WTC11 (cell line): ENCODE measurements at regions not wholly inside any gene's neighbourhood (a gene's known extent, or its start where the extent isn't known, plus 50 kb on each side); places are given as distances from the start of the nearest gene placed in this dataset.

Experiments used
- ATAC-seq: fragments of 200-7000 bp; cut with Tn5 transposase; 2 replicates; pipeline ENCODE4 v1.10.0; 2021; ENCODE audit warnings: mild to moderate bottlenecking, moderate library complexity
- CTCF ChIA-PET: fragments of 300-600 bp; sonication (Branson Sonifier 250); formaldehyde crosslinking; loops from one replicate; lab custom pipeline; 2021; ENCODE audit warnings: antibody characterized with exemption; lab: Charles Lee
- POLR2A ChIA-PET: fragments of 350-600 bp; sonication (Branson Sonifier 250); formaldehyde crosslinking; loops from one replicate; lab custom pipeline; 2021; ENCODE audit warnings: antibody characterized with exemption; lab: Charles Lee
- DNase-seq: peaks from one replicate; pipeline ENCODE4 v3.0.0; 2021; ENCODE audit warnings: low spot score
- H3K27ac Mint-ChIP-seq: 2 replicates; pipeline ENCODE4 v1.8.0; 2021; ENCODE audit warnings: mixed read lengths
- H3K27me3 Mint-ChIP-seq: 2 replicates; pipeline ENCODE4 v1.8.0; 2021; ENCODE audit warnings: low read depth, mild to moderate bottlenecking, moderate library complexity, mixed read lengths
- H3K36me3 Mint-ChIP-seq: 2 replicates; pipeline ENCODE4 v1.8.0; 2021; ENCODE audit warnings: mixed read lengths
- H3K4me1 Mint-ChIP-seq: 2 replicates; pipeline ENCODE4 v1.8.0; 2022; ENCODE audit warnings: mixed read lengths
- H3K4me3 Mint-ChIP-seq: 2 replicates; pipeline ENCODE4 v1.8.0; 2021; ENCODE audit warnings: mild to moderate bottlenecking, moderate library complexity, mixed read lengths
- H3K9me3 Mint-ChIP-seq: 2 replicates; pipeline ENCODE4 v1.8.0; 2021; ENCODE audit warnings: mixed read lengths
- CREM ChIP-seq: sonication (generic); formaldehyde crosslinking; IDR thresholded peaks from 2 replicates; pipeline ENCODE4 v1.8.1; 2022; ENCODE audit warnings: mild to moderate bottlenecking, missing genetic modification reagents, moderate library complexity
- HMGA2 ChIP-seq: fragments of 250-450 bp; sonication (Bioruptor Pico); IDR thresholded peaks from 2 replicates; pipeline ENCODE4 v1.4.0; 2021; ENCODE audit warnings: mild to moderate bottlenecking, moderate library complexity
- JAZF1 ChIP-seq: fragments of 250-450 bp; sonication (Bioruptor Pico); IDR thresholded peaks from 2 replicates; pipeline ENCODE4 v1.9.0; 2021; ENCODE audit warnings: moderate library complexity, mild to moderate bottlenecking, inconsistent platforms
- NR3C1 ChIP-seq: sonication (generic); formaldehyde crosslinking; conservative IDR thresholded peaks from 2 replicates; pipeline ENCODE4 v1.8.1; 2023; ENCODE audit warnings: low read depth, mild to moderate bottlenecking, missing genetic modification reagents
- PRRX2 ChIP-seq: fragments of 250-450 bp; sonication (Bioruptor Pico); IDR thresholded peaks from 2 replicates; pipeline ENCODE4 v1.8.0; 2021; ENCODE audit warnings: mild to moderate bottlenecking
- SMAD4 ChIP-seq: sonication (generic); formaldehyde crosslinking; IDR thresholded peaks from 2 replicates; pipeline ENCODE4 v1.8.0; 2022; ENCODE audit warnings: mild to moderate bottlenecking, missing genetic modification reagents
- SOX15 ChIP-seq: fragments of 250-450 bp; sonication (Bioruptor Pico); IDR thresholded peaks from 2 replicates; pipeline ENCODE4 v1.9.0; 2021; ENCODE audit warnings: mild to moderate bottlenecking
- TP53 ChIP-seq: sonication (generic); formaldehyde crosslinking; IDR thresholded peaks from 2 replicates; pipeline ENCODE4 v1.8.1; 2023; ENCODE audit warnings: mild to moderate bottlenecking, missing genetic modification reagents
- TF ChIP-seq, protein P1 (sequence below): fragments of 250-450 bp; sonication (Bioruptor Pico); IDR thresholded peaks from 2 replicates; pipeline ENCODE4 v1.9.0; 2021; ENCODE audit warnings: mild to moderate bottlenecking, borderline replicate concordance
- TF ChIP-seq, protein P2 (sequence below): sonication (generic); formaldehyde crosslinking; IDR thresholded peaks from 2 replicates; pipeline ENCODE4 v1.8.0; 2022; ENCODE audit warnings: mild to moderate bottlenecking, missing genetic modification reagents
- TF ChIP-seq, protein P3 (sequence below): sonication (generic); formaldehyde crosslinking; IDR thresholded peaks from 2 replicates; pipeline ENCODE4 v1.8.1; 2023; ENCODE audit warnings: mild to moderate bottlenecking, moderate library complexity, missing genetic modification reagents
- TF ChIP-seq, protein P4 (sequence below): sonication (generic); formaldehyde crosslinking; IDR thresholded peaks from 2 replicates; pipeline ENCODE4 v1.8.1; 2022; ENCODE audit warnings: missing genetic modification reagents, borderline replicate concordance
- TF ChIP-seq, protein P5 (sequence below): fragments of 250-450 bp; sonication (Bioruptor Pico); IDR thresholded peaks from 2 replicates; pipeline ENCODE4 v1.9.0; 2021; ENCODE audit warnings: mild to moderate bottlenecking
- TF ChIP-seq, protein P6 (sequence below): sonication (generic); formaldehyde crosslinking; IDR thresholded peaks from 2 replicates; pipeline ENCODE4 v1.8.1; 2023; ENCODE audit warnings: mild to moderate bottlenecking, missing genetic modification reagents, moderate library complexity

DNA sequence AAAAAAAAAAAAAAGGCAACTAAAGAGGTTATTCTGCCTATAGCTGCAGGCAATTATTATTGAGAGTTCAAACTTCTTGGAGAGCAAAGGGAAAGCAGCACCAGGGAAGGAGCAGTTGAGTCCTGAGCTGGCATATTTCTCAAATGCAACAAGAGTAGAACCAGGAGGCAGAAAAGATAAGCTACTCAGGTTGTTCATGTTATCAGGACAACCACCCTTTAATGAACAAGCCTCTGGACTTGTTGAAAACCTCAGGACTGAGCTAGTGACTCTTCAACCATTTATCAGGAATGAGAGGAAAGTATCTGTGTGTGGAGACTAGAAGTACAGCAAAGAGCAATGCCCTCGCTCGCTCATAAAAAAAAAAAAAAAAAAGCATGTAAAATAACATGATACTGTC lies 183.0 kb downstream of the KCTD12 start (continued):
- TF ChIP-seq, protein P1, sequence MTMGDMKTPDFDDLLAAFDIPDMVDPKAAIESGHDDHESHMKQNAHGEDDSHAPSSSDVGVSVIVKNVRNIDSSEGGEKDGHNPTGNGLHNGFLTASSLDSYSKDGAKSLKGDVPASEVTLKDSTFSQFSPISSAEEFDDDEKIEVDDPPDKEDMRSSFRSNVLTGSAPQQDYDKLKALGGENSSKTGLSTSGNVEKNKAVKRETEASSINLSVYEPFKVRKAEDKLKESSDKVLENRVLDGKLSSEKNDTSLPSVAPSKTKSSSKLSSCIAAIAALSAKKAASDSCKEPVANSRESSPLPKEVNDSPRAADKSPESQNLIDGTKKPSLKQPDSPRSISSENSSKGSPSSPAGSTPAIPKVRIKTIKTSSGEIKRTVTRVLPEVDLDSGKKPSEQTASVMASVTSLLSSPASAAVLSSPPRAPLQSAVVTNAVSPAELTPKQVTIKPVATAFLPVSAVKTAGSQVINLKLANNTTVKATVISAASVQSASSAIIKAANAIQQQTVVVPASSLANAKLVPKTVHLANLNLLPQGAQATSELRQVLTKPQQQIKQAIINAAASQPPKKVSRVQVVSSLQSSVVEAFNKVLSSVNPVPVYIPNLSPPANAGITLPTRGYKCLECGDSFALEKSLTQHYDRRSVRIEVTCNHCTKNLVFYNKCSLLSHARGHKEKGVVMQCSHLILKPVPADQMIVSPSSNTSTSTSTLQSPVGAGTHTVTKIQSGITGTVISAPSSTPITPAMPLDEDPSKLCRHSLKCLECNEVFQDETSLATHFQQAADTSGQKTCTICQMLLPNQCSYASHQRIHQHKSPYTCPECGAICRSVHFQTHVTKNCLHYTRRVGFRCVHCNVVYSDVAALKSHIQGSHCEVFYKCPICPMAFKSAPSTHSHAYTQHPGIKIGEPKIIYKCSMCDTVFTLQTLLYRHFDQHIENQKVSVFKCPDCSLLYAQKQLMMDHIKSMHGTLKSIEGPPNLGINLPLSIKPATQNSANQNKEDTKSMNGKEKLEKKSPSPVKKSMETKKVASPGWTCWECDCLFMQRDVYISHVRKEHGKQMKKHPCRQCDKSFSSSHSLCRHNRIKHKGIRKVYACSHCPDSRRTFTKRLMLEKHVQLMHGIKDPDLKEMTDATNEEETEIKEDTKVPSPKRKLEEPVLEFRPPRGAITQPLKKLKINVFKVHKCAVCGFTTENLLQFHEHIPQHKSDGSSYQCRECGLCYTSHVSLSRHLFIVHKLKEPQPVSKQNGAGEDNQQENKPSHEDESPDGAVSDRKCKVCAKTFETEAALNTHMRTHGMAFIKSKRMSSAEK (CRISPR knock-in tag), result no peak
- TF ChIP-seq SMAD4 (CRISPR knock-in tag), result no peak

DNA sequence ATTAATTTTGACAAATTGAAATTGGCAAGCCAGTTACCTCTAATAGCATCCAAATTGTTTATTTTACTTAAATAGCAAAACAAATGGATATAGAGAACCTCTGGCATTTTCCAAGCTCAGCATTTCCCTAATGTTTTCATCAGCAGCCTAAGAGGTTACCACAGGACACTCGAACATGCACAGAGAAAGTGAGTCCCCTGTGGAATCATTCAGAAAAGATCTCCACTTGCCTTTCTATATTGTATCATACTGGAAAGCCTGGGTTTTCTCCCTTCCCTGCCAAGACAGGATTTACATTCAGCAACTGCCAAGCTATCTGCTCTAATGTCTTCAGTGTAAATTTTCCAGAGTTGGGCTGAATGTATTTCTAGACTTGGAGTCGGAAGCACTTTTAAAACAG lies 188.9 kb downstream of the KCTD12 start:
- no peak for TF ChIP-seq NR3C1 (CRISPR knock-in tag)
- TF ChIP-seq, protein P2, sequence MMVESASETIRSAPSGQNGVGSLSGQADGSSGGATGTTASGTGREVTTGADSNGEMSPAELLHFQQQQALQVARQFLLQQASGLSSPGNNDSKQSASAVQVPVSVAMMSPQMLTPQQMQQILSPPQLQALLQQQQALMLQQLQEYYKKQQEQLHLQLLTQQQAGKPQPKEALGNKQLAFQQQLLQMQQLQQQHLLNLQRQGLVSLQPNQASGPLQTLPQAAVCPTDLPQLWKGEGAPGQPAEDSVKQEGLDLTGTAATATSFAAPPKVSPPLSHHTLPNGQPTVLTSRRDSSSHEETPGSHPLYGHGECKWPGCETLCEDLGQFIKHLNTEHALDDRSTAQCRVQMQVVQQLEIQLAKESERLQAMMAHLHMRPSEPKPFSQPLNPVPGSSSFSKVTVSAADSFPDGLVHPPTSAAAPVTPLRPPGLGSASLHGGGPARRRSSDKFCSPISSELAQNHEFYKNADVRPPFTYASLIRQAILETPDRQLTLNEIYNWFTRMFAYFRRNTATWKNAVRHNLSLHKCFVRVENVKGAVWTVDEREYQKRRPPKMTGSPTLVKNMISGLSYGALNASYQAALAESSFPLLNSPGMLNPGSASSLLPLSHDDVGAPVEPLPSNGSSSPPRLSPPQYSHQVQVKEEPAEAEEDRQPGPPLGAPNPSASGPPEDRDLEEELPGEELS, result no peak
- TF ChIP-seq, protein P3, sequence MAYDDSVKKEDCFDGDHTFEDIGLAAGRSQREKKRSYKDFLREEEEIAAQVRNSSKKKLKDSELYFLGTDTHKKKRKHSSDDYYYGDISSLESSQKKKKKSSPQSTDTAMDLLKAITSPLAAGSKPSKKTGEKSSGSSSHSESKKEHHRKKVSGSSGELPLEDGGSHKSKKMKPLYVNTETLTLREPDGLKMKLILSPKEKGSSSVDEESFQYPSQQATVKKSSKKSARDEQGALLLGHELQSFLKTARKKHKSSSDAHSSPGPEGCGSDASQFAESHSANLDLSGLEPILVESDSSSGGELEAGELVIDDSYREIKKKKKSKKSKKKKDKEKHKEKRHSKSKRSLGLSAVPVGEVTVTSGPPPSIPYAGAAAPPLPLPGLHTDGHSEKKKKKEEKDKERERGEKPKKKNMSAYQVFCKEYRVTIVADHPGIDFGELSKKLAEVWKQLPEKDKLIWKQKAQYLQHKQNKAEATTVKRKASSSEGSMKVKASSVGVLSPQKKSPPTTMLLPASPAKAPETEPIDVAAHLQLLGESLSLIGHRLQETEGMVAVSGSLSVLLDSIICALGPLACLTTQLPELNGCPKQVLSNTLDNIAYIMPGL (CRISPR knock-in tag), result no peak
- TF ChIP-seq, protein P4, sequence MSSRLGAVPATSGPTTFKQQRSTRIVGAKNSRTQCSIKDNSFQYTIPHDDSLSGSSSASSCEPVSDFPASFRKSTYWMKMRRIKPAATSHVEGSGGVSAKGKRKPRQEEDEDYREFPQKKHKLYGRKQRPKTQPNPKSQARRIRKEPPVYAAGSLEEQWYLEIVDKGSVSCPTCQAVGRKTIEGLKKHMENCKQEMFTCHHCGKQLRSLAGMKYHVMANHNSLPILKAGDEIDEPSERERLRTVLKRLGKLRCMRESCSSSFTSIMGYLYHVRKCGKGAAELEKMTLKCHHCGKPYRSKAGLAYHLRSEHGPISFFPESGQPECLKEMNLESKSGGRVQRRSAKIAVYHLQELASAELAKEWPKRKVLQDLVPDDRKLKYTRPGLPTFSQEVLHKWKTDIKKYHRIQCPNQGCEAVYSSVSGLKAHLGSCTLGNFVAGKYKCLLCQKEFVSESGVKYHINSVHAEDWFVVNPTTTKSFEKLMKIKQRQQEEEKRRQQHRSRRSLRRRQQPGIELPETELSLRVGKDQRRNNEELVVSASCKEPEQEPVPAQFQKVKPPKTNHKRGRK (CRISPR knock-in tag), result no peak
- TF ChIP-seq, protein P5, sequence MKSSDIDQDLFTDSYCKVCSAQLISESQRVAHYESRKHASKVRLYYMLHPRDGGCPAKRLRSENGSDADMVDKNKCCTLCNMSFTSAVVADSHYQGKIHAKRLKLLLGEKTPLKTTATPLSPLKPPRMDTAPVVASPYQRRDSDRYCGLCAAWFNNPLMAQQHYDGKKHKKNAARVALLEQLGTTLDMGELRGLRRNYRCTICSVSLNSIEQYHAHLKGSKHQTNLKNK (CRISPR knock-in tag), result no peak
- no peak for TF ChIP-seq HMGA2 (CRISPR knock-in tag)
- no peak for TF ChIP-seq TP53 (CRISPR knock-in tag)
- no peak for TF ChIP-seq JAZF1 (CRISPR knock-in tag)
- no peak for TF ChIP-seq PRRX2 (CRISPR knock-in tag)
- no peak for TF ChIP-seq SOX15
- TF ChIP-seq, all 79 proteins: peak for 0
- H3K4me1 Mint-ChIP-seq, result 0 out of 2 replicates have a peak, but pooled peaks cover 3% of the 10 kb centered on the region
- H3K9me3 Mint-ChIP-seq, result peaks cover 11% of the 10 kb centered on the region
- no peak overlapping the region for H3K27ac Mint-ChIP-seq
- POLR2A ChIA-PET, result no interaction called here
- no peaks in the 10 kb centered on the region for H3K36me3 Mint-ChIP-seq
- no peak for DNase-seq
- CTCF ChIA-PET, result interaction anchor here (0.6 kb wide), 1 partner anchor 205 kb away, joined by 3 read pairs; no protein-coding TSS in a partner anchor
- H3K4me3 Mint-ChIP-seq, result no peak overlapping the region
- H3K27me3 Mint-ChIP-seq, result no peaks in the 10 kb centered on the region
- ATAC-seq, result no peak

DNA sequence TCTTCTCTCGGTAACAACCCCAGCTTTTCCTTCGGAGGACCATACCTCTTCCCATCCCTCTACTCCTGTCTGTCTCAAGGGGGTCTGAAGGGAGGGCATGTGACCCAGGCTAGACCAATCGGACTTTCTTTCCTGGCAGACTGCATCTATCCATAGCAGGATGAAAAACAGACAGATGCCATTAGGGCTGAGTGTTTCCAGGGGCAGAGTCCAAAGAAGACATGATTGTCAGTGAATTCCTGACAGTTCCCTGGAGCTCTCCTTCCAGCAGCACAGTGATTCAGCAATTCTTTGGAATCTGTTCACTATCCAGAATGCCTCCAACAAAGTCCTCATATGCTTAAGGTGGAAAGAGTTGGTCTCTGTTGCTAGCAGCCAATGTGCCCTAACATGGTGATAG lies 189.8 kb downstream of the KCTD12 start:
- POLR2A ChIA-PET, result no interaction called here
- TF ChIP-seq, protein P6, sequence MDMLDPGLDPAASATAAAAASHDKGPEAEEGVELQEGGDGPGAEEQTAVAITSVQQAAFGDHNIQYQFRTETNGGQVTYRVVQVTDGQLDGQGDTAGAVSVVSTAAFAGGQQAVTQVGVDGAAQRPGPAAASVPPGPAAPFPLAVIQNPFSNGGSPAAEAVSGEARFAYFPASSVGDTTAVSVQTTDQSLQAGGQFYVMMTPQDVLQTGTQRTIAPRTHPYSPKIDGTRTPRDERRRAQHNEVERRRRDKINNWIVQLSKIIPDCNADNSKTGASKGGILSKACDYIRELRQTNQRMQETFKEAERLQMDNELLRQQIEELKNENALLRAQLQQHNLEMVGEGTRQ (CRISPR knock-in tag), result peak; percentile 73
- TF ChIP-seq CREM (CRISPR knock-in tag), result no peak
- Mint-ChIP-seq H3K4me3 (no peak overlapping the region), H3K27ac (no peak overlapping the region), H3K36me3 (no peaks in the 10 kb centered on the region), H3K27me3 (no peaks in the 10 kb centered on the region), H3K9me3 (peaks cover 8% of the 10 kb centered on the region), H3K4me1 (0 out of 2 replicates have a peak, but pooled peaks cover 3% of the 10 kb centered on the region)
- DNase-seq (no peak), ATAC-seq (peak; percentile 73)
- CTCF ChIA-PET, result no interaction called here
